ENCODE measurements at regions not wholly inside any gene's neighbourhood (a gene's known extent, or its start where the extent isn't known, plus 50 kb on each side); places are given as distances from the start of the nearest gene placed in this dataset.
A peak's percentile ranks its signal among the peaks of the same experiment; 100 is the strongest.

DNA sequence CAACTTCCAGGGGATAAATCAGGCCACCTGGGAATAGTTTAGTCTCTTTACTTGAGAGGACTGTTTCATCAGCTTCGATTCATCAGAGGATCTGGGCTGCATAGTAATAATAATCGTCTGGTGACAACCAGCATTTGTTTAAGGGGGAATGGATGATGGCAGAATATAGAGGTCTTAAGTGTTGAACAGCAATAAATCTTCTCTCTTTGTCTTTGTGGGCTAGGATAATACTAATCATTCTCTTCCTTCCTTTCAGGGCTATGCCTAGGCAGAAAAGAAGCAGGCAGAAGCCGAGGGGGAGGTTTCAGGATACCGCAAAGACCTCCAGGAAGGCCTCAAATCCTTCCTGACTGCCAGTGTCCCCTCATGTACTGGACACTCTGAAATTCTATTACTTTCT, 150.4 kb upstream of the GAREM1 start:
- DNase-seq (ENCODE audit: low read depth in 2 of 2) = no peak

DNA sequence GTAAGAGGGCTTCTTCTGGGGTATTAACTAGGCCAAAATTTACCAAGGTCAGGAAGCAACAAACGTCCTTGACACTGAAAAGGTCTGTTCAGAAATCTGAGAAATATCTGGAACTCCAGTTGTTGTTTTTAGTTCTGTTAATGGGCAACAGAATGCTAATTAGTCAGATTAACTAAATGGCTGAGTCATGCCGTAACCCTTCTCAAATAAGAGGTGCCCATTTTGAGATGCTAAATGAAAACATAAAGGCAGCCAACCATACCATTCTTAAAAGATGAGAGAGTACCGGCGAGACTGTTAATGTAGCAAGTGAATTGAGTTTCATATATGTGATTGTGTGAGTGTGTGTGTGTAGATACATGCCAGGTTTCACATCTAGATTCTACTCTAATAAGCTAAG, 147.9 kb upstream of the GAREM1 start:
- DNase-seq (ENCODE audit: low read depth in 2 of 2) = no peak

DNA sequence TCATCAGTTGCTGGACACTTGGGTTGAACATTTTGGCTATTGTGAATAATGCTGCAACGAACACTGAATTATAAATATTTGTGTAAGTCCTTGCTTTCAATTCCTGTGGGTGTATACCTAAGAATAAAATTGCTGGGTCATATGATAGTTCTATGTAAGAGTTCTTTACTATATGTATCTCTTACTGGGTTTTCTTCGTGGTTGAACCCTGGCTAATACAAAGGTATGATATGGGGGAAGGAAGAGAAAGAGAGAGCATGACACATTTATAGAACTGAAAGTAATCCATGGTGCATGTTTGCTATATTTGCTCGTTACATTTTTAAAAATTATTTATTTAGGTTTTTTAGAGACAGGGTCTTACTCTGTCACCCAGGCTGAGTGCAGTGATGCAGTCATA, 143.1 kb upstream of the GAREM1 start:
- no peak for DNase-seq (ENCODE audit: low read depth in 2 of 2)

DNA sequence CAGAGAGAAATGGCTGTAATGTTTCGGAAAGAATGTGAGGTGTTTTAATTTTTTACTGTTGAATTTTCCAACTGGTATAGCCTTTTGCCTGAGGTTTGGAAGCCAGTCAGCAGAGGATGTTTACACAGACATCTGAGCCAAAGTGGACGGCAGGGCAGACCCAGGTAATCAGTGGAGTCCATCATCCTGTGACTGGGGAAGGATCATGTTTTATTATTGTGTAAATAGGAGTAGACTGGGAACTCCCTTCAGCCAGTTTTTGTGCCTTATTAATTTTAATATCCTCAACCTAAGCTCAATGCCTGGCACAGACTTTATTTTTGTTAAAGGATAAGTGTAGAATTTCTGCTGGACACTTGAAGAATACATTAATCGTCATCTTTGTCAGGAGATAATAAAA, 142.0 kb upstream of the GAREM1 start:
- no peak for DNase-seq (ENCODE audit: low read depth in 2 of 2)

DNA sequence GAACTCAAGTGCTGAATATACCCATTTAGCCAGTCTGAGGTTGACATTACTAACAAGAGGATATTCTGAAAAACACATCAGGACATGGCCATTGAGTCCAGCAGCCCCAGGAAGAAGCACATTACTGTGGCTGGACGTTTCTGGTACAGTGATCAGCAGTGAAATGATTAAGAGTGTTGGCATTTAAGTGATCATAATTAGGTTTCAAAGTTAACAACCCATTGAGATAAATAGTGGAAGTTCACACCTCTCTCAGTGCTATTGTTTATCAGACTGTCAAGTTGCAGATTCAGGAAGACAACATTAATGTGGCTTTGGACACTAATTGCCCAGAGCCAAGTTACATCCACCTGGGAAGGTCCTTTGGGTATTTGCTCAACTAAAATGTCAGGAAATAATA, 139.5 kb upstream of the GAREM1 start:
- DNase-seq (ENCODE audit: low read depth in 2 of 2) = no peak

DNA sequence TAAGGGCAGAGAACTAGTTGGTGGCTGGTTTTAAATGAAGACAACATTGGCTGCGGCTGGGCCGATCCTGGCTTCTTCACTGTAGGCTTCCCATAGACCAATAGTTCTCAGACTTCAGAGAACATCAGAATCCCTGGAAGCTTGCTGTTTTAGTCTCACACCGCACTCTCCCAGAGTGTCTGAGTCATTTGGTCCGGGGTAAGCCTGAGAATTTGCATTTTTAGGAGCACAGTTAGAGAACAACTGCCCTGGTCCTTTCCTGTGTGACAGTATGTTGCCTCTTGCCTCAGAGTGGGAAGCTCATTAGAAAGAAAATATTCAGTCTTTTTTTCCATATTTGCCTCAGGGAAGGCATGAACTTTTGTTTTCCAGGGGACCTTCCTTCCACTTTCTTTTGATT, 137.1 kb upstream of the GAREM1 start:
- DNase-seq (ENCODE audit: low read depth in 2 of 2) = no peak

DNA sequence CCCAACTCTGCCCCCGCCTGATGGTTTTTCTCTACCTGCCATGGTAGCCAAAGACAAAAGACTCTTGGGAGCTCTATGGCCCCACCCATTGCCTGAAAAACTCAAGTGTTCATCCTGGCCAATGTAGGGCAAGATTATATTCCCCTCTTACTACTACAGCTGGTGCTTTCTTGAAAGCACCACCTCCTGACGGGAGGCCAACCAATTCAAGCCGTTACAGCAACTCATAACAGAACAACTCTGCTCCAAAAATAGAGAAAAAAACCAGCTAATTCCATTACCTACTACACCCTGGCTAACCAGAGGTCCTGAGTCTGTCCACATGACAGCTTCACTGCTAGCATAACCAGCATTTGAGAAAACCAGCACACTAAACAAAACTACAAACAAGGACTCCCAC, 127.5 kb upstream of the GAREM1 start:
- no peak for DNase-seq (ENCODE audit: low read depth in 2 of 2)

DNA sequence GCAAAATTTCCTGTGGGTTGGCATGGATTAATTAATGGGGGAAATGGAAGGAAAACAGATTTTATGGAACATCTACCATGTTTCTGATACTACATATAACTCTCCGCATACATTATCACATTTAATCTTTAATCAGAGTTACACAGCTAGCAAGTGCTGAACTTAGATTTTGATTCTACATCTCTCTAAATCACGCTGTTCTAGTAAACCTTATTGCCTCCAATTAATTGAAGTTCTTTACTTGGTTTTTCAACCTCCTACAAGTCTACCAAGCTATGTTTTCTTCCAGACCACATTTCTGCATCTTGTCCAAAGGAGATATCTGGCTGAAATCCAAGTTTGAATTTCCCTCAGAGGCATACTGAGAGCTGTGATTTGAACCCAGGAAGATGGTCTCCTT, 125.8 kb upstream of the GAREM1 start:
- DNase-seq (ENCODE audit: low read depth in 2 of 2) = no peak

DNA sequence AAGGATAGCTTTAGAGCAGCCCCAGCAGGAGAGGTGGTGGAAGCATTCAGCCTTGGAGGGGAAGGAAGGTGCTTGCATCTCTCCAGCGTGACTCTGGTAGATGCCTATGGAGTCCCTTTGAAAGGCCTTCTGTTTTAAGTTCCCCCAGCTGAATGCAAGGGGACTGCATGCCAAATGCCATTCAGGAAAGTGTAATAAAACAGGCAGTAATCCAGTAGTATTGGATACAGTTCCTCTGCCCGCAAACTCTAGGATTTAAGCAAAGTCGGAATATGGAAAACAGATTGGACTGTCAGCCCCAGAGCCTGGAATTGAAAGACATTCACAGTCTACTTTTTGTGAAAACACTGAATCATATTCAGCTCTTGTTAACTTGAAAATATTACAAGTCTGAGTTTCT, 125.2 kb upstream of the GAREM1 start:
- no peak for DNase-seq (ENCODE audit: low read depth in 2 of 2)

DNA sequence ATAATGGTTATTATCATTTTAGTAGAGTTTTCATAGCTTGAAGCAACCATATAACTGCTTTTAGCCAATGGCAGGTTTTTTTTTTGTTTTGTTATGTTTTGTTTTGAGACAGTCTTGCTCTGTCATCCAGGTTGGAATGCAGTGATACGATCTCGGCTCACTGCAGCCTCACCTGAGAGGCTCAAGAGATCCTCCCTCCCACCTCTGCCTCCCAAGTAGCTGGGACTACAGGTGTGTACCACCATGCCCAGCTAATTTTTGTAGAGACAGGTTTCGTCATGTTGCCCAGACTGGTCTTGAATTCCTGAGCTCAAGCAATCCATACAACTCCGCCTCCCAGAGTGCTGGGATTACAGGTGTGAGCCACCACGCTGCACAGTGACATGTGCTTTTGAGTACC, 117.5 kb upstream of the GAREM1 start:
- no peak for DNase-seq (ENCODE audit: low read depth in 2 of 2)

DNA sequence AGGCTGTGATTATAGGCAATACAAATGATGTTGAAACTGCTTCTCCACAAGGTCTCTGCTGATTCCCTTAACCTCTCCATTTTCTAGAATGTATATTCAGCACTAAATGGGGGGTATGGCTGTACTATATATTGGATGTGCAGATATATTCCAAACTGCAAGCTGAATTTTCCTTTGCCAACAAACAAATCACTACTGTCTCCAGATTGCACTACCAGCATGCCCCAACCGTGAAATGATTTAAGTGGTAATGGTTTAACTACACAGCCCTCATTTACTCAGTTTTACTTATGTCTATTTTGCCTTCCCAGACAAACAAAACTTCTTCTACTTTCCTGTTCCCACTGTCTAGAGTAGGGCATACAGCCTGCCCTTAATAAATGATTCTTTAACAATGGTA, 112.7 kb upstream of the GAREM1 start:
- no peak for DNase-seq (ENCODE audit: low read depth in 2 of 2)

DNA sequence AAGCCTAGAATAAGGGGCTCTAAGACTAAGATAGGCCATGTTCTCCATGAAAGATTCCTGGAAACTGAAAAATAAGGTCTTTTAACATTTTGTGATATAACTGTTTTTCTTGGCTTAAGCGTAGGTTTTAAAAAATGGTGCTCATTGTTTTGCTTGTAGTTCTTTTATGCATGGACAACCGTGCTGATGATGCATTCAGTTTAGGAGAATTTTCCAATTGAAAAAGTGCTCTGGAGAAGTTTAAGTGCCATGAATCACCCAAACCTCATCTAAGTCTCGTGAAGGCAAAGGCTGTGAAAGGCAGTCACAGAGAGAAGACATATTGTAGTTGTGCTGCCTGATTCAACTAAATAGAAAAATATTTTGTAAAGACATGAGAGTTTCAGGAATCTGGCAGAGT, 111.8 kb upstream of the GAREM1 start:
- no peak for DNase-seq (ENCODE audit: low read depth in 2 of 2)

DNA sequence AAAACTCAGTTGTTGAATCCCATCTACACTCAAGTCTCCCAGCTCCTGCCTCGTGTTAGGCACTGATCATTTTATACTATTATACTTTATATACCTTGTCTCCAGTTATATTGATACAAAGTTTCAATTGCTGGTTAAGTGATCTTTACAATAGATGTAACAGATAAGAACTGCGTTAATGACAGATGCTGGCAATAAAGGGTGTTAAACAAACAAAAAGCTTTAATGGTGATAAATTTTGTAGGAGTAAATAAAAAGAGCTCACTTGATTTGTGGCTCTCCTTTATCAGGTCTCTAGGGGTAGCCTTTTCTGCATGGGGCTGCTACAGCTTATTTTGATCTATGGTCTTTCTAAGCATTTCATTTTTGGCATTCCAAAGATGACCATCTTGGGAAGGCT, 106.9 kb upstream of the GAREM1 start:
- no peak for DNase-seq (ENCODE audit: low read depth in 2 of 2)

DNA sequence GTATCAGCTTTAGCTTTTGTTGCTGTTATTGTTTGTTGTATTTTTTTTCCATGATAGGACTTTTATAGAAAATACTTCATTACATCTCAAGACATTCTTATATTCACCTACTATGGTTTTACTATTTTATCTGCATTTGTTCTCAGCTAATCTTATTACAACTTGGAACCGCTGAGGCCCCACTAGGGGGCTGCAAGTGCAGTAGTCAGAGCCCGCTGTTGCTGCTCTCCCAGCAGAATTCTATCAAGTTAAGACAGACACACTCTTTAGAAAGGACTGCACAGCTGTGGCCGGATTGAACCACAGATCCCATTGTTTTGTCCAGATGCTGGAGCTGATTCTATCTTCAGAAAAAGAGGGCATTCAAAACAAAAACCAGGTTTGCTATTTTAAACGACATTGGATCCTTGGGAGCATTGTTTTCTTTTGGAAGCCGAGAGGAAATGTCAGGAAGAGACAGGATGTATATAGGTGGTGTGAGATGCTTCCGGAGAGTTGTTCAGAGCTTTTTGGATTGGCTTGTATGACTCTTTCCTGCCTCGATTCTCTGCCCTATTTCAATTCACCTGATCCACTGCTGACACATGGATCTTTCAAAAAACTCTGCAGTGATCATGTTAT, 105.7 kb upstream of the GAREM1 start:
- DNase-seq (ENCODE audit: low read depth in 2 of 2) = no peak

DNA sequence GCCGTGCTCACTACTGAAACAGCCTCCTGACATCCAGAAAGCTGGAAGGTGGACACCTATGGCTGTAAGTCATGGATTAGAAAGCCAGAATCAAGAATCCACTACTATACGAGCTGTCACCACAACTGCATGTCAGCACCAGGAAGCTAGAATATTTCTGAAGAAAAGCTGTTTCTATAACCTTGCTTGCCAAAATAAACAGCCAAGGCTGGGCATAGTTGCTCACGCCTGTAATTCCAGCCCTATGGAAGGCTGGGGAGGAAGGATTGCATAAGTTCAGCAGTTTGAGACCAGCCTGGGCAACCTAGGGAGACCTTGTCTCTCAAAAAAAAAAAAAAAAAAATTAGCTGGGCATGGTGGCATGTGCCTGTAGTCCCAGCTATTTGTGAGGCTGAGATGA, 96.3 kb upstream of the GAREM1 start:
- no peak for DNase-seq (ENCODE audit: low read depth in 2 of 2)

DNA sequence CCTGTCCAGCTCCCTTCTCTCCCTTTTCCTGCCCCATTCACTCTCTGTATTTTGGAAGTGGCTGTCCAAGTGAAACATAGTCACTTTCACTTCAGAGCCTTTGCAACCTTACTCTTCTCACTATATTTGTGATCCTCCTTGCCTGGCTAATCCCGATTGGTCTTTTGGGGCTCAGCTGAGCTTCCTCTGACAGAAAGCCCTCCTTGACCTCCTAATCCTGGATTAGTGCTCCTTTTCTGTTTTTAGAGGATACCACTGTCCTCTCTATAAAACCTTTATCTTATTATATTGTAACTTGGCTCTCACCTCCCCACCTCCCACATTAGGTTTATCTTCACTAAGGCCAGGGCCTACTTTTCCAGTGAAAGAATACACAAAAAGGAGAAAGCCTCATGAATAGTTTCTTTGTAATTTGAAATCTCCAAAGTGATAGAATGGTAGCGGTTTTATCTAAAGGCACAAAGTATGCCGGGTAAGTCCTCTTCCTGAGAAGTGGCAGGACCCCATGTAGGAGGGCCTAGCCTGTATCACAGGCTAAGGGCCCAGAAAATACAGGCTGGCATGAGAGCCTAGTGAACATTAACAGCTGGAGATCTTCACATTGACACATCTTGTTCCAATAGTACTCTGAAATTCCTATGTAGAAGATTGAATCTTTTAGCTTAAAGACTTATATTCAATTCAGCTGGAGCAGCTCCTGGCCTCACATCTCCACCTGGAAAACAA, 83.1 kb upstream of the GAREM1 start:
- DNase-seq (ENCODE audit: low read depth in 2 of 2) = no peak

DNA sequence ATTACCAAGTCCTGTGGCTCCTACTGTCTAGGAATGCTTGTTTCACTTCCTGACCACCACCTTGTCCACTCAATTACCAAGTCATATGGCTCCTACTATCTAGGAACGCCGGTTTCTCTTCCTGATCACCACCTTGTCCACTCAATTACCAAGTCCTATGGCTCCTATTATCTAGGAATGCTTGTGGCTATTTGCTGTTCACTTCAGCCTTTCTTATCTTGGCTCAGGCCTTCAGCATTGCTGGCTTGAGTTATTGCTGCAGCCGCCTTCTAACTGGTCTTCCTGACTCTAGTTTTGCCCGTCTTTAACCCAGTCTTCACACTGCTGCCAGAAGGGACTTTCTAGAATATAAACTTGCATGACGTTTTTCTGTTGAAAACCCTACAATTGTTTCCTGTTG, 82.5 kb upstream of the GAREM1 start:
- no peak for DNase-seq (ENCODE audit: low read depth in 2 of 2)

DNA sequence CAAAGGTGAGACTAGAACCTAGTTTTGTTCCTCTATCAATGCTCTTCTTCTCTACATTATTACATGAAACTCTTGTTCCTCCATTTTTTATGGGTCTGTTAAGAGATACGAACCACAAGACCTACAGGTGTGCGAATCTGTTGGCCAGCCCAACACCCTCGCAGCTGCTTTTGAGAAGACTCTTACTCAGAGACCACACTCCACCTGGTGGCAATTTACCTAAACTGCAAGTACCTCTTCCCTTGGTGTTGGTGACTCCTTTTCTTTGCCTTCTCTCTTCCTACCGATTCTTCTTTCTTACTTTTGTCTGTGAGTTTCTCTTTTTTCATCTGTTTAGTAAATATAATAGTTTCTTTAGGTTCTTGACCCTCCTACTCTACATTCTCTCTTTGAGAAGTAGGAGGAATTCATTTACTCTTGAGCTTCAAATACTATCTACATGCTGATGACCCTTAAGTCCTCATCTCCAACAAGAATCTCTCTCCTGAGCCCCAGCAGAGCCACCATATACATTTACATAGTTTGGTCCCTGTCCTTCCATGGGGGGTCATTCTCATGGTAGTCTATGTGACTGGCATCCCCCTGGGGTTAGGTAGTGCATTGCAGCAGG, 81.8 kb upstream of the GAREM1 start:
- peak; percentile 13 to 36 for DNase-seq (ENCODE audit: low read depth in 2 of 2)

DNA sequence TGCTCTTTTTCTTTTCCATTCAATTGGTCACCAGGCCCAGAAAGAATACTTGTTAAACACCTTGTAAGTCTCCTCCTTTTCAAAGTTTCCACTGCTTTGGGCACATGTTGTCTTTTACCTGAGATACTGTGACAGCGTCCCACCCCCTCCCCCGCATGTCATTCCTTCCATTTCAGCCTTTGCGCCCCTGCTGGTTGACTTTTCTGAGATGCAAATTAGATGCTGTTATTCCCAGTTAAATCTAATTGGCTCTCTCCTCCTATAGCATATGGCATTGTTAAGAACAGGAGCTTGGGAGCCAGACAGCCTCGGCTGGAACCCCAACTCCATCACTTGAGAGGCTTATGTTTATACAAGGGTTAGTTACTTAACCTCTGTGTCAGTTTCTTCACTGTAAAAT, 80.3 kb upstream of the GAREM1 start:
- no peak for DNase-seq (ENCODE audit: low read depth in 2 of 2)

DNA sequence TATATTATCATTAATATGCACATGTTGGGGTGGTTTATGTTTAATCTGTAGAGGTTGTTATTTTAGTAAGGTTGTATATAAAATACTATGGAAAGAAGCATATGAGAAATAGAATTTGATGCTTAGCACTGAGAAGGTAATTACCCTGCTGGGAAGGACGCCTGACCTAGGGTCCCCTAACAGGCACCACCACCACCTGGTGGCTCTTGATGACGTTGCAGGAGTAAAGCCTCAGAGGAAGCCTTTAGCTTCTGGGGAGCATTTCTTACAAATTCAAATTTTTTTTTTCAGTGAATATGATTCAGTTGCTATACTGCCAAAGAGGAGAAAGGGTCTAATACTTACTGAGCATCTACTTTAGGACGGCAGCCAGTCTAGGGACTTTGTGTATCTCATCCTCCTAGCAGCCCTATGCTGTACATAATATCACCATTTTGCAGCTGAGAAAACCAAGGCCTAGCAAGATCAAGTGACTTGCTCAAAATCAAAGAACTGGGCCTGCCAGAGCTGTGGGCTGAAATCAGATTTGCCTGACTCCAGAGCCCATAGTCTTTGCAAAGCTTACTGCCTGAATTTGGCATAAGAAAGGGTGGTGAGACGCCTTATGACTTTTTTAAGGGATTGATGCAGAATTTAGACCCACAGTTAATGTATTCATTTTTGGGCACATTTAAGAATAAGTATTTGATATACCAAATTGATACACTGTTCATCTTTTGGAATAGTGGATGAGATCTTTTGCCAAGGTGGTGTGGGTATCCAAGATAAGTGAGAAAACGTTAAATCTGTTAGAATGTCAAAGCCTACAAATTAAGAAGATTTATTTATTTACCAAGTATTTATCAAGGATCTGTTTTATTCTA, 78.8 kb upstream of the GAREM1 start:
- peak in 1 of 2 experiments; percentile 26 for DNase-seq (ENCODE audit: low read depth in 2 of 2)

DNA sequence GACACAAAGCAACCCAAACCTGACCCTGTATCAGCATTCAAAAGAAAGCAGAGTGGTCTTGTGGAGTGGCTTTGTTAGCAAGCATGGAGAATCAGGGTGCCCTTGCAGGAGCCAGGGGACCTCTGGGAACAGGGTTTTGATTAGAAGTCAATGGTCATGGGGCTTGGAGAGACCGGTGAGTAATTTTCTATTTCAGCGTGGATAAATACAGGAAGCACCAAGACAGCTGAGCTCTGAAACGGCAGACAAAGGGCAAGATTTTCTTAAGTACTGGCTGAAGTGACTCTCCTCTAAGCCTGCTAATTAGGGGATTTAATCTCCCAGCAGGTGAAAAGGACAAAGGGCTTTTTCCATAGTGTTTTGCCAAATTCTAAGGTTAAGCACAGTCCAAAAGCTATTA, 78.0 kb upstream of the GAREM1 start:
- no peak for DNase-seq (ENCODE audit: low read depth in 2 of 2)

DNA sequence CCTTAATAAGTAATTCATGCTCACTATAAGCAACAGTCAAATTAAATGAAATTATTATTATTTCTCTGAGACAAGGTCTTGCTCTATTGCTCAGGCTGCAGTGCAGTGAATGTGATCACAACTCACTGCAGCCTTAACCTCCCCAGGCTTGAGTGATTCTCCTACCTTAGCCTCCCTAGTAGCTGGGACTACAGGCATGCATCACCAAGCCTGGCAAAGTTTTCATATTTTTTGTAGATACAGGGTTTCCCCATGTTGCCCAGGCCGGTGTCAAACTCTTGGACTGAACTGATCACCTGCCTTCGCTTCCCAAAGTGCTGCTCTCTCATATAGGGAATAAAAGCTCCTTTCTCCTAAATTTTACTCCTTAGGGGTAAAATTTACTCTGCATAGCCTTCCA, 74.9 kb upstream of the GAREM1 start:
- no peak for DNase-seq (ENCODE audit: low read depth in 2 of 2)

DNA sequence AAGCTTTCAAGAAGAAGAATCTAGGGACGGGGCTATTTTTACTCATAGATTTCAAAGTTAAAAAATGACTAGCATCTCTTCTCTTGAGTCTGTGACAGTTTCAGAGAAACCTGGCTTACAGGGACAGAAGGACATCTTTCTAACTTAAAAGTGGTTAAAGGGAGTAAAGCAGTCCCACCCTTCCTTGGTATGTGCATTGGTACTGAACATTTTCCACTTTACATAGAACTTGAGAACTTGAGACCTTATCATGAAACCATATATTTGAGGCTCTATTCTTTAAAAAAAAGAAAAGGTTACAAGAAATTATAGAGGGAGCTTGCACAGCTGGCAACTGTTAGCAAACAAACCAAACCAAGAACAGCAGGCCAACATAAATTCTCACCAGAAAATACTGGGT, 73.4 kb upstream of the GAREM1 start:
- no peak for DNase-seq (ENCODE audit: low read depth in 2 of 2)
